OCI-LY1 (cell line): ENCODE measurements at regions not wholly inside any gene's neighbourhood (a gene's known extent, or its start where the extent isn't known, plus 50 kb on each side); places are given as distances from the start of the nearest gene placed in this dataset.

Source experiments
- H2AFZ ChIP-seq: fragments of 200-600 bp; sonication (generic), shearing (Covaris generic); 2 replicates; pipeline ENCODE4 v1.6.0; 2014; ENCODE audit warnings: antibody characterized with exemption, mild to moderate bottlenecking, low read length
- H3F3A ChIP-seq: fragments of 200-600 bp; sonication (generic), shearing (Covaris generic); 2 replicates; pipeline ENCODE4 v1.6.0; 2014; ENCODE audit warnings: mild to moderate bottlenecking, antibody characterized with exemption, low read length, moderate library complexity; ENCODE audit not compliant: insufficient read depth
- H3K27ac ChIP-seq: fragments of 200-600 bp; sonication (generic); 2 replicates; pipeline ENCODE4 v1.5.1; 2014; ENCODE audit warnings: low read length, mixed run types, mild to moderate bottlenecking, low read depth; ENCODE audit not compliant: poor library complexity, severe bottlenecking
- H3K27me3 ChIP-seq: fragments of 200-600 bp; sonication (generic); 2 replicates; pipeline ENCODE4 v1.6.0; 2014; ENCODE audit warnings: antibody characterized with exemption, mild to moderate bottlenecking, low read length, moderate library complexity; ENCODE audit not compliant: insufficient read depth
- H3K36me3 ChIP-seq: fragments of 200-600 bp; sonication (generic); 2 replicates; pipeline ENCODE4 v1.6.1; 2014; ENCODE audit warnings: mild to moderate bottlenecking, antibody characterized with exemption, low read length, moderate library complexity, mixed read lengths; ENCODE audit not compliant: insufficient read depth
- H3K4me1 ChIP-seq: fragments of 200-600 bp; sonication (generic); 2 replicates; pipeline ENCODE4 v1.5.1; 2014; ENCODE audit warnings: mild to moderate bottlenecking, low read length, moderate library complexity; ENCODE audit not compliant: insufficient read depth, severe bottlenecking
- H3K4me2 ChIP-seq: fragments of 200-600 bp; sonication (generic), shearing (Covaris generic); 2 replicates; pipeline ENCODE4 v1.6.1; 2014; ENCODE audit warnings: low read length
- H3K4me3 ChIP-seq: fragments of 200-600 bp; sonication (generic); 2 replicates; pipeline ENCODE4 v1.5.1; 2014; ENCODE audit warnings: low read length, low read depth, mild to moderate bottlenecking, mixed read lengths; ENCODE audit not compliant: poor library complexity, severe bottlenecking
- H3K79me2 ChIP-seq: fragments of 200-600 bp; shearing (Covaris generic); 2 replicates; pipeline ENCODE4 v1.6.1; 2016; ENCODE audit warnings: mixed run types, low read length, mixed read lengths; ENCODE audit not compliant: insufficient read depth
- H3K9ac ChIP-seq: fragments of 200-600 bp; sonication (generic), shearing (Covaris generic); 2 replicates; pipeline ENCODE4 v1.6.1; 2014; ENCODE audit warnings: mild to moderate bottlenecking, low read length, mixed read lengths
- H3K9me2 ChIP-seq: fragments of 200-600 bp; sonication (generic), shearing (Covaris generic); 2 replicates; pipeline ENCODE4 v1.6.1; 2014; ENCODE audit warnings: low read depth, mild to moderate bottlenecking, low read length, mixed read lengths
- H3K9me3 ChIP-seq: fragments of 200-600 bp; shearing (Covaris generic); 2 replicates; pipeline ENCODE4 v1.6.1; 2014; ENCODE audit warnings: low read length, mixed read lengths
- H4K20me1 ChIP-seq: fragments of 200-600 bp; sonication (generic), shearing (Covaris generic); 2 replicates; pipeline ENCODE4 v1.6.0; 2016; ENCODE audit warnings: mild to moderate bottlenecking, low read length; ENCODE audit not compliant: insufficient read depth
- CTCF ChIP-seq: fragments of 200-600 bp; sonication (generic), shearing (Covaris generic); IDR thresholded peaks from 2 replicates; pipeline ENCODE4 v1.5.1; 2017; ENCODE audit warnings: mild to moderate bottlenecking, antibody characterized with exemption, low read length, moderate library complexity, mixed read lengths
- EZH2 ChIP-seq: fragments of 200-600 bp; sonication (generic), shearing (Covaris generic); IDR thresholded peaks from 2 replicates; pipeline ENCODE4 v1.8.0; 2017; ENCODE audit warnings: borderline replicate concordance, mixed run types, mild to moderate bottlenecking, antibody characterized with exemption, low read length, moderate library complexity, mixed read lengths

GRCh38 chr11:29006668-29007067 is 898.5 kb downstream of the METTL15 start:
- Histone ChIP-seq H3K4me1 (no peaks in the 10 kb centered on the region), H3K4me2 (no peak overlapping the region), H3K4me3 (no peak overlapping the region), H3K9me3 (no peaks in the 10 kb centered on the region), H3K9ac (no peak overlapping the region), H3K27me3 (no peaks in the 10 kb centered on the region), H3F3A (no peaks in the 10 kb centered on the region), H3K9me2 (no peaks in the 10 kb centered on the region), H3K27ac (no peak overlapping the region), H2AFZ (no peak overlapping the region), H3K79me2 (no peaks in the 10 kb centered on the region), H4K20me1 (no peaks in the 10 kb centered on the region), H3K36me3 (no peaks in the 10 kb centered on the region)
- TF ChIP-seq CTCF (no peak), EZH2 (no peak)

GRCh38 chr11:29005401-29005980 is 897.3 kb downstream of the METTL15 start:
- Histone ChIP-seq H3K9me2 (no peaks in the 10 kb centered on the region), H3K9me3 (no peaks in the 10 kb centered on the region), H2AFZ (no peak overlapping the region), H3K27ac (no peak overlapping the region), H3K4me1 (no peaks in the 10 kb centered on the region), H3K36me3 (no peaks in the 10 kb centered on the region), H3K4me3 (no peak overlapping the region), H3K9ac (no peak overlapping the region), H4K20me1 (no peaks in the 10 kb centered on the region), H3F3A (no peaks in the 10 kb centered on the region), H3K4me2 (no peak overlapping the region), H3K27me3 (no peaks in the 10 kb centered on the region), H3K79me2 (no peaks in the 10 kb centered on the region)
- no peak for TF ChIP-seq EZH2
- no peak for TF ChIP-seq CTCF

GRCh38 chr11:29002816-29003215 is 894.6 kb downstream of the METTL15 start:
- Histone ChIP-seq H3K27ac (no peak overlapping the region), H3K9me2 (no peaks in the 10 kb centered on the region), H3K9me3 (no peaks in the 10 kb centered on the region), H3F3A (no peaks in the 10 kb centered on the region), H3K4me3 (no peak overlapping the region), H3K27me3 (no peaks in the 10 kb centered on the region), H3K36me3 (no peaks in the 10 kb centered on the region), H3K4me1 (no peaks in the 10 kb centered on the region), H2AFZ (no peak overlapping the region), H3K9ac (no peak overlapping the region), H4K20me1 (no peaks in the 10 kb centered on the region), H3K4me2 (no peak overlapping the region), H3K79me2 (no peaks in the 10 kb centered on the region)
- TF ChIP-seq CTCF (no peak), EZH2 (no peak)
